Skeletal muscle satellite cell (primary cell): ENCODE measurements at regions not wholly inside any gene's neighbourhood (a gene's known extent, or its start where the extent isn't known, plus 50 kb on each side); places are given as distances from the start of the nearest gene placed in this dataset.

Experiments
- H3K27me3 ChIP-seq: 2 replicates; pipeline ENCODE4 v1.7.0; 2013; ENCODE audit warnings: low read length; ENCODE audit not compliant: control insufficient read depth, insufficient read depth
- H3K36me3 ChIP-seq: 2 replicates; pipeline ENCODE4 v1.7.0; 2013; ENCODE audit warnings: mild to moderate bottlenecking, control low read depth, low read length; ENCODE audit not compliant: insufficient read depth
- H3K4me1 ChIP-seq: 2 replicates; pipeline ENCODE4 v1.7.0; 2013; ENCODE audit warnings: low read length; ENCODE audit not compliant: control insufficient read depth, insufficient read depth
- H3K4me2 ChIP-seq: 2 replicates; pipeline ENCODE4 v1.7.0; 2013; ENCODE audit warnings: mild to moderate bottlenecking, low read length
- H3K4me3 ChIP-seq: 2 replicates; pipeline ENCODE4 v1.7.0; 2013; ENCODE audit warnings: low read length
- H3K9ac ChIP-seq: 2 replicates; pipeline ENCODE4 v1.7.0; 2013; ENCODE audit warnings: mild to moderate bottlenecking, low read depth, low read length, moderate library complexity
- H3K9me3 ChIP-seq: replicated peaks from 2 replicates; pipeline ENCODE4 v1.7.0; 2013; ENCODE audit warnings: mild to moderate bottlenecking, control low read depth, low read length

DNA sequence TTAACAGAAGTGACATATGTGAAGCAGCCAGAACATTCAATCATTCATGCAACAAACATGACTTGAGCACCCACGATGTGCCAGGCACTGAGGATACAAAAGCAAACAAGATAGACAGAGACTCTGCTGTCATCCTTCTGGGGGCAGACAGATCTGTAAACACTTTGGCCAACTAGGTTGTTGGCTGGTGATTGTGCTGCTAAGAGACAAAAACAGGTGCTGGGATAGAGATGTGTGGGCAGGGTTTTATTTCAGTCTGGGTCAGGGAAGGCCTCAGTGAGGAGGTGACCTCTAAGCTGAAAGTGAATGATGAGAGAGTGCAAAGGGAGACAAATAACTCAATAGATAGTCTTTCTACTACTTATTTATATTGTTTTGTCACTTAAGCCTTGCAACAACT lies 147.0 kb upstream of the VEPH1 start:
- Histone ChIP-seq H3K4me2 (no peak overlapping the region), H3K27me3 (peaks cover 18% of the 10 kb centered on the region)

DNA sequence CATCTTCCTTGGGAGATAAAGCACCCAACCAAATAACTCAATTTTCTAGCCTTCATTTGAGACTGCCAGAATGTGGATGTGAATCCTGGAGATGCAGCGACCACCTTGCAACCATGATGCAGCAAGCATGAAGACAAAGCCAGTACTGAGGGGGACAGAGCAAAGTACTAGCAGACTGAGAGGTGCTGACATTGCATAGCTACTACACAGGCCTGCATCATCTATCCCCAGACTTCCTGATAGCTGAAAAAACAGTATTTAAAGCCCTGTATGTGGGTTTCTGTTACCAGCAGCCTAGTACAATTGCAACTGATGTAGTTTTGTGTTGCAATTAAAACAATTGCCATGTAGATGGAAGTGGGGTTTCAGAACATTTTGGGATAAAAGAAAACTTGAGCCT lies 146.3 kb upstream of the VEPH1 start:
- H3K4me2 ChIP-seq, result no peak overlapping the region
- H3K9ac ChIP-seq, result no peak overlapping the region
- no peak overlapping the region for H3K4me3 ChIP-seq
- H3K36me3 ChIP-seq, result no peaks in the 10 kb centered on the region
- peaks cover 19% of the 10 kb centered on the region for H3K27me3 ChIP-seq
- no peaks in the 10 kb centered on the region for H3K9me3 ChIP-seq
- H3K4me1 ChIP-seq, result no peaks in the 10 kb centered on the region

More for the DNA sequence above, 147.0 kb upstream of the VEPH1 start:
- no peak overlapping the region for H3K9ac ChIP-seq
- no peak overlapping the region for H3K4me3 ChIP-seq
- no peaks in the 10 kb centered on the region for H3K4me1 ChIP-seq
- H3K9me3 ChIP-seq, result no peaks in the 10 kb centered on the region
- no peaks in the 10 kb centered on the region for H3K36me3 ChIP-seq

DNA sequence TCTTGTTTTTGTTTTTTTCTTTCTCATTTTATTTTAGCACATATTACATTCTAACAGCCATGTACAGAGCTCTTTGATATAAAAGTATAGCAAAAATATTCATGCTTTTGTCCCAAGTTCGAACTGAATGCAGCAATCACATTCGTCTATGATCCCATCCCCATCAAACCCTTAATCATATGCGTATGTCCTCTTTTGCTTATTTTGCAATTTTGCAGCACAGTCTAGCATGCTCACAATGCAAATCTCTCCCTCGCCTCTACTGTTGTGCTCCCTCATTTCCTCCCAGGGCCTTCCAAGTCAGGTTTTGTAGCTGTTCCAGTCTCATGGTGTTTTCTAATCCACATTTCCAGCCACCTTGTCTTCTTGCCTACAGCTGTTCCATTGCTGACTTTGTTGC lies 144.6 kb upstream of the VEPH1 start:
- Histone ChIP-seq H3K4me2 (no peak overlapping the region), H3K36me3 (no peaks in the 10 kb centered on the region), H3K4me3 (no peak overlapping the region), H3K9ac (no peak overlapping the region), H3K27me3 (peaks cover 20% of the 10 kb centered on the region), H3K4me1 (no peaks in the 10 kb centered on the region), H3K9me3 (no peaks in the 10 kb centered on the region)

DNA sequence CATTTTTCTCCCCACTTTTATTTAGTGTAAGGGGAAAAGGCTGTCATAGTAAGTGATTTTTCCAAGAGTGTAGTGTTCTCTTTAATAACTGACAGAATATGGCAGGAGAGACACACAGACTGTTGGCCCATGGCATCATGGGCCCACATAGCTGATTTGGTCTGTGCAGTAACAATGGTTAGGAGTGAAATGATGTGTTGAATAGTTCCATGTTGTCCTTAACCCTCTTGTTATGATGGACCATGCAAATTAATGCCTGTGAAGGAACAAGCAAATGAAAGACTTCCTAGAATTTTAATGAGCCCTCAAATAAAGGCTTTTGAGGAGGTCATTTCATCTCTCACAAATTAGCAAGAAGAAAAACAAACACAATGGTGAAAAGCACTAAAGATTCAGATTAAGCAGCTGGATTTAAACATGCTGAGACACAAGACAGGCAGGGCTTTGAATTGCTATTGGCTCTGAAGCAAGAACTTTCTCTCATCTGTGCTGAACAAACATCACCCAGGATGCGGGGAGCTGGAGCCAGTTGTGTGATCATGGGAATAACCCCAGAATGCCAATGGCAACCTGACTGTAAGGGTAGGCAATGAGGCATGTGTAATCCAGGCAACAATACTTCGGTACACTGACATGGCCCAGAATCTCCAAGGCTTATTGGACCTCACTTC lies 136.7 kb upstream of the VEPH1 start:
- Histone ChIP-seq H3K4me2 (no peak overlapping the region), H3K27me3 (peaks cover 15% of the 10 kb centered on the region), H3K9me3 (no peaks in the 10 kb centered on the region), H3K9ac (no peak overlapping the region), H3K36me3 (no peaks in the 10 kb centered on the region), H3K4me3 (no peak overlapping the region), H3K4me1 (no peaks in the 10 kb centered on the region)

DNA sequence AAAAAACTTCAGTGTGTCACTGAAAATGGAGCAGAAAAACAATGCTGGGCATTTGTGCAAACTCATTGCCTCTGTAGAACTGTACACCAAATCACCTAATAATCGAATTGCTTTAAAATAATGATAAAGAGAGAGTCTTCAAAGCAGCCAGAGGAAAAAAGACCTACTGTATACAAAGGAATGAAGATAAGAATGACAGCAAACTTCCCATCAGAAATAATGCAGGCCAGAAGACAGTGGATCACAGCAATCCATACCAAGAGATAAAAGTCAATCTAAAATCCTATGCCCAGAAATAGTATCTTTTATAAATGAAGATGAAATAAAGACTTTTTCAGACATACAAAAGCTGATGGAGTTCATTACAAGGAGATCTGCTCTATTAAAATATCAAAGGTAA lies 134.7 kb upstream of the VEPH1 start:
- Histone ChIP-seq H3K4me1 (no peaks in the 10 kb centered on the region), H3K9me3 (no peaks in the 10 kb centered on the region), H3K27me3 (peaks cover 9% of the 10 kb centered on the region), H3K4me2 (no peak overlapping the region), H3K9ac (no peak overlapping the region), H3K36me3 (no peaks in the 10 kb centered on the region), H3K4me3 (no peak overlapping the region)

DNA sequence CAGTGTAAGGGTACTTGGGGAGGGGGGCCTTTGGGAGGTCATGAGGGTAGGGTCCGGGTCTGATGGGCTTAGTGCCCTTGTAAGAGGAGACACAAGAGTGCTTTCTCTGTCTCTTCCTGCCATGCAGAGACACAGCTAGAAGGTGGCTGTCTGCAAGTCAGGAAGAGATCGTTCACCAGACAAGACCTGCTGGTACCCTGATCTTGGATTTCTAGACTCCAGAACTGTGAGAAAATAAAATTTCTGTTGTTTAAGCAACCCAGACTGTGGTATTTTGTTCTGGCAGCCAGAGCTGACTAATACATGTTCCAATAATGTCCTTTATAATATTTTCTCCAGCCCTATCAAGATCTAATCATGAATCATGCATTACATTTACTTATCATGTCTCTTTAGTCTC lies 130.0 kb upstream of the VEPH1 start:
- H3K9me3 ChIP-seq, result no peaks in the 10 kb centered on the region
- no peak overlapping the region for H3K4me2 ChIP-seq

DNA sequence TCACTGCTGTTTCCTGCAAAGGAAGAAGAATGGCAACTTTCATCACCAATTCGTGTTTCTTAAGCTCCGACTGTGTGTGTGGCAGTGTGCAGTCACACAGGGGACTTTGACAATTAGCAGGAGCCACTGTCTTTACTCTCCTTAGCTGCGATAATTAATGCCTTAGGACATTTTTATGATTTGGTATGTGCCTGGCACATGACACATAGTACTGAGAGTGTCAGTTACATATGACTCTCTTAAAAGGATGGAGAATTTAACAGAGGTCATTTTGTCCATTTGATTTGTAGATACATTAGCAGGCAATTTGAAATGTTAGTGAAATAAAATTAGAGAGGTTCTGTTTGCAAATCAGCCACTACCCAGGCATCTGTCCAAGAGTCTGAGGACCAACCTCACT lies 128.9 kb upstream of the VEPH1 start:
- H3K4me3 ChIP-seq, result no peak overlapping the region
- no peaks in the 10 kb centered on the region for H3K4me1 ChIP-seq
- no peaks in the 10 kb centered on the region for H3K36me3 ChIP-seq
- no peak overlapping the region for H3K9ac ChIP-seq
- no peak overlapping the region for H3K4me2 ChIP-seq
- H3K9me3 ChIP-seq, result no peaks in the 10 kb centered on the region
- peaks cover 12% of the 10 kb centered on the region for H3K27me3 ChIP-seq

More for the DNA sequence above, 130.0 kb upstream of the VEPH1 start:
- H3K27me3 ChIP-seq, result peaks cover 12% of the 10 kb centered on the region
- no peak overlapping the region for H3K4me3 ChIP-seq
- no peaks in the 10 kb centered on the region for H3K4me1 ChIP-seq
- H3K9ac ChIP-seq, result no peak overlapping the region
- no peaks in the 10 kb centered on the region for H3K36me3 ChIP-seq

DNA sequence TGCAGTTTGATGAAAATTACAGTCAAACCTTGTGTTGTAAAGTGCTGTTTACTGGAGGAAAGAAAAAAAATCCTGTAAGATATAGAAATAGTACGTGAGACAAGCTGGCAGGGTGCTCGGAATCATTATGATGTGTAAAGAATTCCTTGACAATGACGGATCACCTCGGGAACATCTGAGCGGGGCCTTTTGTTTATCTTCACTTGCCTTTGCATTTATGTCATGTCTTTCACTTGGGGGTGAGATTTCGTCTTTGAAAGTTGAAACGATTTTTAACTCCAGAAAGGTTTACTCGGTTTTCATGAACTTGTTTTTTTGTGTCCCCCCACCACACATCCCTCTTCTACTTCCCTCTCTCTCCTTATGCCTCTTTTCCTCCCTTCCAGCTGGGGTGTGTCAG lies 128.3 kb upstream of the VEPH1 start:
- Histone ChIP-seq H3K9me3 (no peaks in the 10 kb centered on the region), H3K27me3 (peaks cover 12% of the 10 kb centered on the region), H3K4me1 (no peaks in the 10 kb centered on the region), H3K9ac (no peak overlapping the region), H3K4me3 (no peak overlapping the region), H3K36me3 (no peaks in the 10 kb centered on the region), H3K4me2 (no peak overlapping the region)

DNA sequence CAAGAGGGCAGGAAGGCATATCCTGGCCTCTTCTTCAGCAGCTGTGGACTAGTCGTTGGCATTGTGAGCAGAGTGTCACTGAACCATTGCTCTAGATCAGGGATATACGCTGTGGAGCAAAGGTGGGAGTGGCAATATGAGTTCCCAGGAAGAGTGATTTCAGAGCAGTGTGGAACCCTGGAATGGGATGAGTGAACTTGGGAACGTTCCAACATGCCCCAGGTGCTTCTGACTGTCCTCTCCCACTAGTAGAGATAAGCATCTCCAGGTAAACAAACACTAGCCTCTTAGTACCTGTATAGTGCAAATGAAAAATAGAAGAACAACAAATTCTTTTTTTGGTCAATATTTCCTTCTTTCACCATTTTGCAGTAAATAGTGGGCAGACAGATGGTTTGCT lies 123.6 kb upstream of the VEPH1 start:
- no peaks in the 10 kb centered on the region for H3K4me1 ChIP-seq

DNA sequence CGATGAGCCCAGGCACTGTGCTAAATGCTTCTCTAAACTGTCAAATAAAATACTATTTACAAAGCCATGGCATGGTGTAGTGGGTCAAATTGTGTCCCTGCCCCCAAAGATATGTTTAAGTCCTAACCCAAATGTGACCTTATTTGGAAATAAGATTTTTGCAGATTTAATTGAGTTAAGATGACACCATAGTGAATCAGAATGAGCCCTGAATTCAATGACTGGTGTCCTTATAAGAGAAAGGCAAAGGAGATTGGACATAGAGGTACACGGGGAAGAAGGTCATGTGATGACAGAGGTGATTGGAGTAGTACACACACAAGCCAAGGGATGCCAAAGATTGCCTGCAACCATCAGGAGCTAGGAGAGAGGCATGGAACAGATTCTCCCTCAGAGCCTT lies 121.6 kb upstream of the VEPH1 start:
- peaks cover 6% of the 10 kb centered on the region for H3K27me3 ChIP-seq
- no peak overlapping the region for H3K4me3 ChIP-seq
- no peak overlapping the region for H3K9ac ChIP-seq
- no peaks in the 10 kb centered on the region for H3K9me3 ChIP-seq
- no peaks in the 10 kb centered on the region for H3K4me1 ChIP-seq
- H3K36me3 ChIP-seq, result no peaks in the 10 kb centered on the region
- no peak overlapping the region for H3K4me2 ChIP-seq

More for the DNA sequence above, 123.6 kb upstream of the VEPH1 start:
- Histone ChIP-seq H3K4me3 (no peak overlapping the region), H3K4me2 (no peak overlapping the region), H3K9me3 (no peaks in the 10 kb centered on the region), H3K9ac (no peak overlapping the region), H3K27me3 (peaks cover 12% of the 10 kb centered on the region), H3K36me3 (no peaks in the 10 kb centered on the region)

DNA sequence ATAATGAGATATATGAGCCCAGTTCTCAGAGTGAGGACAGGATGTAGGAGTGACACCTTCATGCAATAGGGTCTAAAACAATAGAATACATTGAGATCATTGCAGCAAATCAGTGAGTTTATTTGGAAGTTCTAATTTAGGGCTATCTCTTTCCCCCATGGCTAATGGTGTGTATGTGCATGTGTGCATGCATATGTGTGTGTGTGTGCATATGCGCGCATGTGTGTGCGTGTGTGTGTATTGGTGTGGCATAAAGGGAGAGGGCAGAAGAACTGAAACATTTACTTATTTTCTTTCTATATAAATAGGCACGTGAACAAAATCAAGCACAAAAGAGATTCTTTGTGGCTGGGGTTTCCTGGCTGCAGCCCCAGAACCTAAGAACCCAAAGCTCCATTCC lies 115.7 kb upstream of the VEPH1 start:
- Histone ChIP-seq H3K4me2 (no peak overlapping the region), H3K27me3 (no peaks in the 10 kb centered on the region), H3K36me3 (no peaks in the 10 kb centered on the region), H3K4me1 (peaks cover 9% of the 10 kb centered on the region), H3K9me3 (no peaks in the 10 kb centered on the region), H3K4me3 (no peak overlapping the region), H3K9ac (no peak overlapping the region)

DNA sequence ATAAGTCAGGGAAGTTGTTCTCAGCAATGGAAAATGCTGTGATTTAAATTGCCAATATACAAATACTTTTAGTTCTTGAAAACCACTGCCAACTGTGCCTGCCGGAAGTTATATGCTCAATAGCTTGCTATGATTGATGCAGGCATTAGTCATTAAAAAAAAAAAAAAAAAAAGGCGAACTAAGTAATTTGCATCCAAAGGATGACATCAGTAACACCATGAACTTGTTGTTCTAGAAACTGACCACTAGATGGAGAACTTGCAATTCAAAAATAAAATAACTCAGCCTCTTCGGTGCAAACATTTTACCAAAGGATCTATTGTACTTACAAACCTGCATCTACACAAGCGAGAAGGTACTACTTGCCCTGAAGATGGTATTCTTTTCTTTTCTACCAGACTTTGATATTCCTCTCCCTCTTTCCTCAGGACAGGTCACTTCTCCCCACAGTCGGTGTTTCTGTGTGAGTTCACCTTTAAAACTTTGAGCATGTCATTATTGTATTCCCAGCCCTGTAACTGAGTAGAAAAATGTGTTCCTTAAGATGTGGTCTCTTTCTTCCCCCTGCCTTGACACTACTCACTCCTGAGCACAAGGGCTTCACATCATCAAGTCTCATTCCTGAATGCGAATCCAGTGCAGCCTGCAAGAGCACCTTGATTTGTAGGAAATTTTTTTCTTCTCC lies 115.0 kb upstream of the VEPH1 start:
- H3K4me1 ChIP-seq, result peaks cover 9% of the 10 kb centered on the region
- no peaks in the 10 kb centered on the region for H3K27me3 ChIP-seq
- H3K4me2 ChIP-seq, result peak overlapping the region; percentile 27
- H3K4me3 ChIP-seq, result no peak overlapping the region
- no peaks in the 10 kb centered on the region for H3K9me3 ChIP-seq
- no peak overlapping the region for H3K9ac ChIP-seq
- H3K36me3 ChIP-seq, result no peaks in the 10 kb centered on the region
